AG04449 (cell line): ENCODE measurements at regions not wholly inside any gene's neighbourhood (a gene's known extent, or its start where the extent isn't known, plus 50 kb on each side); places are given as distances from the start of the nearest gene placed in this dataset.

ENCODE experiments used
- CTCF ChIA-PET: fragments of 350-600 bp; formaldehyde crosslinking; extraction: SDS; loops from one replicate; lab custom pipeline; 2021; ENCODE audit warnings: antibody characterized with exemption; lab: Yijun Ruan, JAX
- POLR2A ChIA-PET: fragments of 400-600, 350-600 bp; formaldehyde crosslinking; extraction: SDS; loops from one replicate; lab custom pipeline; 2020; ENCODE audit warnings: antibody characterized with exemption, inconsistent platforms; lab: Yijun Ruan, JAX
- DNase-seq: peaks from one replicate; pipeline ENCODE4 v3.0.0-alpha.2; 2010; ENCODE audit warnings: low read depth, low spot score
- H3K4me3 ChIP-seq: 2 replicates; pipeline ENCODE4 v1.5.1; 2011; ENCODE audit warnings: low read depth, mild to moderate bottlenecking, control low read depth, low read length
- TF ChIP-seq, protein P1 (sequence below): IDR thresholded peaks from one replicate; pipeline ENCODE4 v1.5.1; 2011; ENCODE audit warnings: mild to moderate bottlenecking, moderate library complexity, low read length, control low read depth, inconsistent platforms; ENCODE audit not compliant: insufficient read depth; ENCODE audit errors: missing control alignments

DNA sequence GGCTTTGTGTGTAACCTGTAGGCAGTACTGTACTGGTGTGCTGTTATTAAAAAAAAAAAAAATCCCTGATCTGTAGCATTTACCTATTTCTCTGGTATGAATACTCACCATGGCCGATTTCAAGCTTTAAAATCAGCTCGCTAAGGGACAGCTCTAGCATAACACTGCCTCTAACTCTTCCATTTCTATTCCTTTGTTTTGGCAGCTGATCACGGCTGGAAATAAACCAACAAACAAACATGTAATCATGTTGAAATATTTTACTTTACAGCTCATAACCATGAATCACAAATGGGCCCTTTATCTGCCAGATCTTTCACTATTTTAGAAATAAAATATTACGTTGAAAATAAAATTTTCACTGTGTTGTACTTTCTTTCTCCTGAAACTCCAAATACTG lies 60.5 kb upstream of the IL15 start:
- POLR2A ChIA-PET: no interaction called here

GRCh38 chr4:141576585-141577110 lies 59.7 kb upstream of the IL15 start:
- ChIA-PET CTCF (interaction anchor here (0.6 to 1.5 kb wide), 3 partner anchors 18 to 270 kb away, joined by 3 to 4 read pairs (median 3); no protein-coding TSS in a partner anchor), POLR2A (no interaction called here)
- no peak overlapping the region for H3K4me3 ChIP-seq
- TF ChIP-seq, protein P1, sequence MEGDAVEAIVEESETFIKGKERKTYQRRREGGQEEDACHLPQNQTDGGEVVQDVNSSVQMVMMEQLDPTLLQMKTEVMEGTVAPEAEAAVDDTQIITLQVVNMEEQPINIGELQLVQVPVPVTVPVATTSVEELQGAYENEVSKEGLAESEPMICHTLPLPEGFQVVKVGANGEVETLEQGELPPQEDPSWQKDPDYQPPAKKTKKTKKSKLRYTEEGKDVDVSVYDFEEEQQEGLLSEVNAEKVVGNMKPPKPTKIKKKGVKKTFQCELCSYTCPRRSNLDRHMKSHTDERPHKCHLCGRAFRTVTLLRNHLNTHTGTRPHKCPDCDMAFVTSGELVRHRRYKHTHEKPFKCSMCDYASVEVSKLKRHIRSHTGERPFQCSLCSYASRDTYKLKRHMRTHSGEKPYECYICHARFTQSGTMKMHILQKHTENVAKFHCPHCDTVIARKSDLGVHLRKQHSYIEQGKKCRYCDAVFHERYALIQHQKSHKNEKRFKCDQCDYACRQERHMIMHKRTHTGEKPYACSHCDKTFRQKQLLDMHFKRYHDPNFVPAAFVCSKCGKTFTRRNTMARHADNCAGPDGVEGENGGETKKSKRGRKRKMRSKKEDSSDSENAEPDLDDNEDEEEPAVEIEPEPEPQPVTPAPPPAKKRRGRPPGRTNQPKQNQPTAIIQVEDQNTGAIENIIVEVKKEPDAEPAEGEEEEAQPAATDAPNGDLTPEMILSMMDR: no peak
- no peak for DNase-seq

More for the DNA sequence above, 60.5 kb upstream of the IL15 start:
- no peak overlapping the region for H3K4me3 ChIP-seq
- CTCF ChIA-PET: interaction anchor here (1.2 kb wide), 1 partner anchor 269 kb away, joined by 3 read pairs; no protein-coding TSS in a partner anchor
- no peak for DNase-seq
- TF ChIP-seq, protein P1: no peak

DNA sequence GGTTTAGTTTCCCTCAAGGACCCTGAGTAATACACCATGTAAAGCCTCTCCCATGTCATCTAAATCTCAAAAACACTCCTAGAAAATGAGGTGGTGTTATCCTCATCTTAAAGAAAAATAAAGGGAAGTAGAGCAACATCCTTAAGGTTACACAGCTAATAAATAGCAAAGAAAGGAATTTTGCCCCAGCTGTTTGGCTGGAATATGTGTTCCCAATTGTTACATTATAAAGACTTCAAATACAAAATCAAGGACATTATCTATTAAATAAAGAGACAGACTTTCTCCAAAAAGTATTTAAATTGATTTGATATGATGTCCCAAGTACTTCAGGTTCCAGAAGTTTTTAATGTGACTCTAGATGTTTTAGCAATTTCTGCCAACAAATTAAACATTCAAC lies 57.9 kb upstream of the IL15 start:
- no peak overlapping the region for H3K4me3 ChIP-seq
- CTCF ChIA-PET: no interaction called here
- POLR2A ChIA-PET: no interaction called here
- TF ChIP-seq, protein P1: no peak
- no peak for DNase-seq

- no peak for DNase-seq
- CTCF ChIA-PET: no interaction called here
- no peak overlapping the region for H3K4me3 ChIP-seq
- POLR2A ChIA-PET: no interaction called here
- TF ChIP-seq, protein P1: no peak
These were observed 55.9 kb upstream of the IL15 start for GRCh38 chr4:141580523-141580922.
